GM18858 (cell line): ENCODE measurements at regions not wholly inside any gene's neighbourhood (a gene's known extent, or its start where the extent isn't known, plus 50 kb on each side); places are given as distances from the start of the nearest gene placed in this dataset.
"Not testable (repeated sequence)": the region's sequence is repeated elsewhere in the genome, so short reads cannot be mapped to it uniquely, and the experiment has no call there.

Source experiments
- ATAC-seq: cut with Tn5 transposase; IDR thresholded peaks from one replicate; pipeline ENCODE4 v1.9.1; 2021; ENCODE audit not compliant: unreplicated experiment

DNA sequence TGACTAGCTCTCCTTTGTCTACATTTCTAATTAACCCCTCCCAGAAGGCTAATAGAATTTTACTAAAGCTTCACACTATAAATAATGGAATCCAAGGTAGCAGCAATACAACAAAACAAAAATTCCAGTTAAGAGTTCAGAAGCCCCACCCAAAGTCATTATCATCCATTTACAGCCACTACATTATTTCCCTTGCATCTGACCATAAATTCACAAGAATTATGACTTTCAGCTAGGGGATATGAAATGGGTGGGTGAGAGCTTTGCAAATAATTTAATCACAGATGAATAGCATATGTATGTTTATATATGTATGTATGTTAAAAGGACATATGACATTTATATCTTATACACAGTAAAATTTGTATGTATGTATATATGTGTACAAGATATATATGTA, 65.3 kb upstream of the PTGDR start:
- ATAC-seq = no peak

DNA sequence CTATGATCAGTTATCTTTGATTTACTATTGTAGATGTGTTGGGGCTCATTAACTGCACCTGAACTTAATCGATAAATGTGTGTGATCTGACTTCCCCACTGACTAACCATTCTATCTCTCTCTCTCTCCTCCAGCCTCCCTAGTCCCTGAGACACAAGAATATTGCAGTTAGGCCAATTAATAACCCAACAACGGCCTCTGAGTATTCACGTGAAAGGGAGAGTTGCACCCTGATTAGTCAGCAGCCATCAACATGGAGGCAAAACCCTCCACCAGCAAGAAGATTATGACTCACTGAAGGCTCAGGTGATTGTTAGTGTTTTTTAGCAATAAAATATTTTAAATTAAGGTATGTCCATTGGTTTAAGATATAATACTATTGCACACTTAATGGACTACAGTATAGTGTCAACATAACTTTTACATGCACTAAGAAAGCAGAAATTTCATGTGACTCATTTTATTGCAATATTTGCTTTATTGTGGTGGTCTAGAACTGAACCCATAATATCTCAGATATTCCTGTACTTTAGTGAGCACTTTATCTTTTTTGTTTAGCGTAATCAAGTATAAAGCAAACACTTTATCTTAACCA, 77.1 kb upstream of the PTGDR start:
- ATAC-seq = no peak

DNA sequence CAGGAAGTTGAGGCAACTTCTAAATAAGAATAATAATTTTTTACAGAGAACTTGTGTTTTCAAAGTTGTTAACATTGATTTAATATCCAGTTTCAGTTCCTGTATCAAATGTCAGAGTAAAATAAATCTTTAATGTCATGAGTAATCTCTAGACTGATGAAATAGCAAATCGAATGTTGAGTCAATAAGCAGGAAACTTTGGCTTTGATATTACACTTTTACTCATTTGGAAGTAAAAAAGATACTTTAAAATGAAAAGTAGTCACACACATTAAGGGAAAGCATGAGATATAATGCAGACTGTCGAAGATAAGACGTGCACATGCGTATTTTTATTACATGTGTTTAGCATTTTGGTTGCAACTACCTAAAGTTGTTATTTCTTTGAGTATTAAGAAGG, 78.2 kb upstream of the PTGDR start:
- no peak for ATAC-seq

- ATAC-seq = no peak
These were observed 79.1 kb upstream of the PTGDR start for GRCh38 chr14:52188381-52188780.

DNA sequence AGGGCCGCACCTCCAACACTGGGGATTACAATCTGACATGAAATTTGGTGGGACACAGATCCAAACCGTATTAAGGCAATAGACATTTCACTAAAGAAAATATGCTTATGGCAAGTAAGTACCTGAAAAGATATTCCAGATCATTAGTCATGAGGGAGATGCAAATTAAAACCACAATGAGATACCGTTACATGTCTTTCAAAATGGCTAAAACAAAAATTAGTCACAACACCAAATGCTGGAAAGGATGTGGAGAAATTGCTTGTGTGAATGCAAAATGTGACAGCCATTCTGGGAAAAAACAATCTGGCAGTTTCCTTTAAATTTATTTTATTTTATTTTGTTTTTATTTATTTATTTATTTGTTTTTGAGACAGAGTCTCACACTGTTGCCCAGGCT, 82.3 kb upstream of the PTGDR start:
- no peak for ATAC-seq

GRCh38 chr14:52182853-52183252, 84.6 kb upstream of the PTGDR start:
- ATAC-seq = no peak

DNA sequence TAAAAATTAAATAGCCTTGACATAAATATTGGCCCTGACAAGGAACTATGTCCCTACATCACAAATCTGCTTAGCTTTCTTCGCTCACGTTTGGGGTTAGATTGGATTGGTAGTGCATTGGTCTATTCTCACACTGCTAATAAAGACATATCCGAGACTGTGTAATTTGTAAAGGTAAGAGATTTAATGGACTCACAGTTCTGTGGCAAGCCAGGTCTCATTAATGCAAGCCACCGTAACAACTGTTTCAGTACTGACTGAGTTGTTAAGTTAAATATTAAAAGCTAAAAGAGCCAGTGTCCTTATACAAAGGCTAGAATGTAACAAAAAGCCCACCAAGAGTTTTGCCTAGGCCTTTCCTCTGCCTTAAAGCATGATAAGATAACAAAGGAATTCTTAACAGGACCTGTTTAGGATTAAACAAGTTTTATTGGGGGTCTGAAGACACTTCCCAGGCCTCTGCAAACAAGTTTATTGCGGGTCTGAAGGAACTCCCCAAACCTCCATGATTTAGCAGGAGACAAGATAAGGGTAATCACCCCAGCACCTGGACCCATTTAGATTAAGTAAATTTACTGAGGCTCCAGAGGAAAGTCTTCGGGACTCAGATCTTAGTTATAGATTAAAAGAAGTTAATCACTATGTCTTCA, 88.2 kb upstream of the PTGDR start:
- ATAC-seq = no peak

GRCh38 chr14:52175982-52176502, 91.5 kb upstream of the PTGDR start:
- peak; percentile 69 for ATAC-seq

GRCh38 chr14:52171932-52172331, 95.6 kb upstream of the PTGDR start:
- ATAC-seq = not testable (repeated sequence)

- no peak for ATAC-seq
These were observed 98.0 kb upstream of the NID2 start for GRCh38 chr14:52166822-52167221.

- ATAC-seq = no peak
These were observed 86.9 kb upstream of the NID2 start for GRCh38 chr14:52155651-52156213.

DNA sequence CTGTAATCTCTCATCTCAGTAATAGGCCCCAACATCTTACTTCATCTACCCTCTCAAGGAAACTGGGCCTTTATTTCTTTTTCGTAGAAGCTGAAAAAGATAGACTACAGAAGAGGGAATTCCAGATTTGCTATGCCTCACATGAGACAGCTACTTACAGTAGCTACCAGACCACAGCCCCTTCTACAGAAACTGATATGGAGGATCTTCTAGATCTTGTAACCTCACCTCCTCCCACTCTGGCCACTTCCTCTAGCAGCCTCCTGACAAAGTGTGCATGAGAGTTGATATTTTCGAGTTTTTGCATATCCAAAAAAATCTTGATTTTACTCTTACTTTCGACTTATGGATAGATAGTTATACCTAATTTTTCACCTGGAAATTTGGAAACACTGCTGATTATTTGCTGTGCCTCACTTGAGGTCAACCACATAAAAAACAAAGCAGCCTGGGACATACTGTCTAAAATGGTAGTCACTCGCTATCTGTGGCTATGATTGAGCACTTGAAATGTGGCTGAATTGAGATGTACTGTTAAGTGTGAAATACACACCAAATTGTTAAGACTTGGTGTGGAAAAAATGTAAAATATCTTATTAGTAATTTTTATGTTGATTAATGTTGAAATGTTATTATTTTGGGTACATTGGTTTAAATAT, 86.3 kb upstream of the NID2 start:
- ATAC-seq = no peak

DNA sequence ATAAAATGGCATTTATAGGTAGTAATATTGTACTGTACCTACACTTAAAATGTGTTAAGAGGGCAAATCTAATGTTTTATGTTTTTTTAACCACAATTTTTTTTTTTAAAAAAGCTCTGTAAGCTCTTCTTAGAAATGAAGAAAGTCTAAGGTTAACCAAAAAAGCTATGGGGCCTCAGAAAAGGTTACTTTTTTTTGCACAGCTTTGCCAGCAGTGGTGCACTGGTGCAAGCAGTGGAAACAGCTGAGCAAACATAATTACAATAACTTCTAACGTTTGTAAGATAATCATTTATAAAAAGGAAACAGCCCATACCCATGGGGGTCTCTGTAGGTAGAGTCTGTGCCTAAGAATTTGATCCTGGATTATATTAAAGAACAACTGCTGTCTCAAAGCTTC, 85.1 kb upstream of the NID2 start:
- no peak for ATAC-seq

GRCh38 chr14:52150162-52150561, 81.3 kb upstream of the NID2 start:
- ATAC-seq = no peak

DNA sequence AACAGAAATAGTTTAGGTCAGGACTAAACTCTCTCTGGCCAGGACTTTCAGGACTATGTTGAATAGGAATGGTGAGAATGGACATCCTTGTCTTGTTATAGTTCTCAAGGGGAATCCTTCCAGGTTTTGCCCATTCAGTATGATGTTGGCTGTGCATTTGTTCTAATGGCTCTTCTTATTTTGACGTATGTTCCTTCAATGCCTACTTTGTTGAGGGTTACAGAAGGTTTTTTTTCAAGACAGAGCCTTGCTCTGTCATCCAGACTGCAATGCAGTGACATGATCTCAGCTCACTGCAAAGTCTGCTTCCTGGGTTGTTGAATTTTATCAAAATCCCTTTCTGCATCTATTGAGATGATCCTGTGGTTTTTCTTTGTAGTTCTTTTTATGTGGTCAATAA, 79.5 kb upstream of the NID2 start:
- ATAC-seq = no peak

DNA sequence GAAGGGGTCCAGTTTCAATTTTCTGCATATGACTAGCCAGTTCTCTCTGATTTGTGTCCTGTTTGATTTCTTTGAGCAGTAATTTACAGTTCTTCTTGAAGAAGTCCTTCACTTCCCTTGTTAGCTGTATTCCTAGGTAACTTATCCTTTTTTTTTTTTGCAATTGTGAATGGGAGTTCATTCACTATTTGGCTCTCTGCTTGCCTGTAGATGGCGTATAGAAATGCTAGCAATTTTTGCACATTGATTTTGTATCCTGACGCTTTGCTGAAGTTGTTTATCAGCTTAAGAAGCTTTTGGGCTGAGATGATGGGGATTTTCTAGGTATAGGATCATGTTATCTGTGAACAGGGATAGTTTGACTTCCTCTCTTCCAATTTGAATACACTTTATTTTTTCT, 77.6 kb upstream of the NID2 start:
- no peak for ATAC-seq

- not testable (repeated sequence) for ATAC-seq
These were observed 75.2 kb upstream of the NID2 start for GRCh38 chr14:52144099-52144498.

DNA sequence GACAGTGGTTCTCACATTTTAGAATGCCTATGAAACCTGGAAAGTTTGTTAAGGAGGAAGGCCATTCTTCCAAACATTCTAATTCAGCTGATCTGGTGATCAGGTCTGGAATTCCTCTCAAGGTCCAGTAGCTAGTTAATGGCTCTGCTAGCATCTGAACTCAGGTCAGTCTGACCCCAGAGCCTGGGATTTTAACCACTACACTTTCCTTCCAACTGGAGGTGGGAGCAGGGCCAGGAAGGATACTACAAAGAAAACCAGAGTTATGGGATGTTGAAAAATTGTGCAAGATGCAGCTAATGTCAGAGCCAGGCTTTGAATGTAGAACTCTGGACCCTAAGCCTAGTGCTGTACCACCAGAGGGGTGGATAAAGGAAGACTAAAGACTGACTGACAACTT, 73.6 kb upstream of the NID2 start:
- ATAC-seq = no peak

DNA sequence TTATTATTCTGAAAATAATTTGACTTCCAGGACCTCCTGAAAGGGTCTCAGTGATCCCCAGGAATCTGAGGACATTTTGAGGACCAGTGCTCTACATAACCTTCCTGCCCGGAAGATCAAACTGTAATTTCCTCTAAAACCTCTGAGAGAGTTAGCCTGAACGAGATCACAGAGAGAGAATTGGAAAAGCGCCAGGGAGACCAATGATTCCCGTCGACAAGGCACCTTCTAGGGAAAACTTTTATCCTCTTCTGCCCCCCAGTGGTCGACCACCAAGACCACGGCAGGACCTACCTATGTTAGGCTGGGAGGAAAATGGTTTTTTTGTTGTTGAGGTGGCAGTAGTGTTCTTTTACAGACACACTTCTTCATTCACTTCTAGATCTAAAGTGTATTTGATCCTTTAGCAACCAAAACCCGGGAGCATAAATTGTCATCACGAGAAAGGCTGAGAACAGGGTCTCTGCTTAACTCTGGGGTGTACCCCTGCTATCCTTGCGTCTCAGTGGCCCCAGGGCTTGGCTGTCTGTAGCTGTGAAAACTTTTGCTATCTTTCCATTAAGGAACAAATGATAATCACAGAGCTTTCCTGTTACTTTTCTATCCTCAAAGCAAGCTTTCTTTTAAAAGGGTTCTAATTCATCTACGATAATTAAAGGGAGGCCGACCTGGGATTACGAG, 62.9 kb upstream of the NID2 start:
- no peak for ATAC-seq

DNA sequence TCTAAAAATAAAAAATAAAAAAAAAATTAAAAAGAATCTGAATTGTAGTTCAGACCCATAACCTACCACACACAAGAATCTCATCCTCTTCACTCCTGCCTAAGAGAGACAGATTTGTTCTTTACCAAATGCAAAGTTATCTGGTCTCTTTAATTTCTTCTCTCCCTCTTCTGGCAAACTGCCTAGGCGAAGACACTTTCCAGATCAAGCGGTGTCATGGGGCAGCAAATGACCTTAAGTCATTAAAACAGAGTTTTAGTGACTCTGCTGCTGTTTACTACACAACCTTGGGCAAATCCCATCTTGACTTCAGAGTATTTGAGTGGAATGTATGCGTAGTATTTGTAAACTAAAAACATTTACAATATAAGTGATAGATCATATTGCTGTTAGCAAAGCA, 60.9 kb upstream of the NID2 start:
- no peak for ATAC-seq

- no peak for ATAC-seq
These were observed 57.0 kb upstream of the NID2 start for GRCh38 chr14:52125885-52126284.
